ENCODE measurements at regions not wholly inside any gene's neighbourhood (a gene's known extent, or its start where the extent isn't known, plus 50 kb on each side); places are given as distances from the start of the nearest gene placed in this dataset.

DNA sequence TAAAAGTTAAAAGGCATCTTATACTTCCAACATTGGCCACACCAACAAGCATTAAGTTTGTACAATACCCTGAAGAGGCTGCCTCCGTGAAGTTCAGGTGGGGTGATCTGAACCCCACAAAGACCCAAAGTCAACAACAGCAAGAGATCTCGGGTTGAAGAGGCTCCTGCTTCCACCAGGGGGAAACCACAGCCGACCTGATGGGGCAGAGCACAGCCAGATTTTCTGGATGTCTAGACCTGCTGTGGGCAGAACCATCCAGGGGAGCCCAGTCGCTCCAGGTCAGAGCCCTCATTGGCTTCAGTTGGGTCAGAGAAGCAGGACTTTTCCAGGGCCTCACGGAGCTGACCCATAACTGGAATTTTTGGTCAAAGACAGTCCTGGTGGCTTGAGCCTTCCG is 66.5 kb upstream of the ACKR3 start:
- no peak overlapping the region for H3K4me2 ChIP-seq
- no peak overlapping the region for H3K27ac ChIP-seq
- 0 out of 2 replicates have a peak, but pooled peaks cover 4% of the 10 kb centered on the region for H3K4me1 ChIP-seq
- H3K4me3 ChIP-seq, result no peak overlapping the region
- no peaks in the 10 kb centered on the region for H3K27me3 ChIP-seq
- H3K36me3 ChIP-seq, result no peaks in the 10 kb centered on the region
- TF ChIP-seq Cebpa-rat (IDR thresholded peaks at IDR 0.05), result no peak
- no peak overlapping the region for H3K9ac ChIP-seq
- no peaks in the 10 kb centered on the region for H4K20me1 ChIP-seq
- peaks cover 6% of the 10 kb centered on the region for H3K9me3 ChIP-seq

GRCh38 chr2:236503583-236503982 is 66.0 kb upstream of the ACKR3 start:
- H3K4me2 ChIP-seq, result no peak overlapping the region
- no peaks in the 10 kb centered on the region for H3K27me3 ChIP-seq
- no peak overlapping the region for H3K27ac ChIP-seq
- no peak for TF ChIP-seq Cebpa-rat (IDR thresholded peaks at IDR 0.05)
- H4K20me1 ChIP-seq, result no peaks in the 10 kb centered on the region
- H3K9me3 ChIP-seq, result peaks cover 6% of the 10 kb centered on the region
- H3K4me1 ChIP-seq, result 0 out of 2 replicates have a peak, but pooled peaks cover 4% of the 10 kb centered on the region
- no peak overlapping the region for H3K4me3 ChIP-seq
- H3K9ac ChIP-seq, result no peak overlapping the region
- H3K36me3 ChIP-seq, result no peaks in the 10 kb centered on the region

DNA sequence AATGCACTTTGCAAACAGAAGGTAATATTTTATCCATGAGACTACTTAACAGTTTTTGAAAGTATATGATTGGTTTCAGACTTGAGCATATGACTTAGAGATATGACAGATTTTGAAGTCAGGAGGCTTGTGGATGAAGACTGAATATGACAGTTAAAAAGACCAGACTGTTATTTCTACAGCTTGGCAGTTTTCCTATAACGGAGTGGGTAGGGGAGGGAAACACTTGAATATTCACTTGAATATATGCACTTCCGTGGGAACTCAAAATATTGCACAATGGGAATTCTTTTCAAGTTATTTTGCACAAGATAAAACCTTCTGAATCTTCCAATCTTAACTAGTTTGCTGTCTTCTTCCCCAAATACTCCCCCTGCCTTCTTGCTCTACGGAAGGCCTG is 64.6 kb upstream of the ACKR3 start:
- TF ChIP-seq Cebpa-rat (IDR thresholded peaks at IDR 0.05), result no peak
- Histone ChIP-seq H3K4me2 (no peak overlapping the region), H3K4me1 (0 out of 2 replicates have a peak, but pooled peaks cover 4% of the 10 kb centered on the region), H3K27ac (no peak overlapping the region), H3K27me3 (no peaks in the 10 kb centered on the region), H3K4me3 (no peak overlapping the region), H4K20me1 (no peaks in the 10 kb centered on the region), H3K9ac (no peak overlapping the region), H3K9me3 (peaks cover 6% of the 10 kb centered on the region), H3K36me3 (no peaks in the 10 kb centered on the region)

DNA sequence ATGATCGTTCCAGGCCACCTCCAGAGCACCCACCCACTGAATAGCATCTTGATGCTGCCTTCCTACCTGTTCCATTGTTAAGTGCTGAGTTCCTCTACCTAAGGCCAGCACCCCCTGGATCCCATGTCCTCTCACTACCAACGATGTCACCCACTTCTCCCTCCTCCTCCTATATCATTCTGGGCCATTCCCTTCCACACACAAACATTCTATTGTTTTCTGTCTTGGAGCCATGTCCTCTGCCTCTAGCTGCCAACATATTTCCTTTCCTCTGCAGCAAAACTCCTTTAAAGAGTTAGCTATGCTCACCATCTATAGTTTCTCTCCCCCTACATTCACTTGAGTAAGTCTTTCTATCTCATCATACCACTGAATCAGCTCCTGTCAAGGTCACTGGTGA is 64.0 kb upstream of the ACKR3 start:
- H3K36me3 ChIP-seq, result no peaks in the 10 kb centered on the region
- H4K20me1 ChIP-seq, result no peaks in the 10 kb centered on the region
- H3K27me3 ChIP-seq, result no peaks in the 10 kb centered on the region
- TF ChIP-seq Cebpa-rat (IDR thresholded peaks at IDR 0.05), result no peak
- H3K9ac ChIP-seq, result no peak overlapping the region
- H3K4me3 ChIP-seq, result no peak overlapping the region
- H3K4me2 ChIP-seq, result no peak overlapping the region
- no peak overlapping the region for H3K27ac ChIP-seq
- H3K4me1 ChIP-seq, result 0 out of 2 replicates have a peak, but pooled peaks cover 4% of the 10 kb centered on the region
- peaks cover 6% of the 10 kb centered on the region for H3K9me3 ChIP-seq

DNA sequence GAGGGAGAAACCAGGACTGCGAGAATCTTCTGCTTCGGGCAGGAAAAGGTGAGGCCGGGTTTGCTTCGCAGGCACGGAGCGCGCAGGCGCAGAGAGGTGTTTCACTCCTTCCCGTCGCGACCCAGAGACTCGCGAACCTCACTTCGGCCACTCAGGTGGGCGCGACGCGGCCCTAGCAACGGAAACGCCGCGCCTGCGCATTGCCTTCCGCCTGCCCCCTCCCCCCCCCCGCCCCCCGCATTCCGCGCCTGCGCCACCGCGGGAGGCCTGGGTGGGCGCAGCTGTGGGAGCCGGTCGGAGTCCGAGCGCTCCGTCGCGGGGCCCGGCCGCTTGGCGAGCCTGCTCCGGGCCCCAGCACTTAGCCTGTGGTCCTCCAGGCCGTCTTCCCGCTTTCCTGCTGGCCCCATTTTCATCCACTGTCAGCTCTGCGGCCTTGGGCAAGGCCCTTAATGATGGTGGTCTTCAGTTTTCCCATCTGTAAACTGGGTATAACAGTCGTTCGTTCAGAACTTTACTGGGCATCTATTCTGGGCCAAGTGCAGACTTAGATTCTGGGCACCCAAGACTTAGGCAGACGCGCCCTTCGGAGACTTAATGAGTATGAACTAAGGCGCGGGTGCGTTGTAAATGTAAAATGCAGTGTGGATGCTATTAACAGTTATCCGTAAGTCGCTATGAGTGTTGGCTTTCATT is 62.1 kb upstream of the ACKR3 start:
- TF ChIP-seq Cebpa-rat (IDR thresholded peaks at IDR 0.05), result no peak
- Histone ChIP-seq H3K4me2 (no peak overlapping the region), H3K9ac (no peak overlapping the region), H3K27ac (no peak overlapping the region), H3K4me3 (no peak overlapping the region), H3K4me1 (peaks cover 6% of the 10 kb centered on the region; the same call in 1 of the 2 replicates), H3K36me3 (no peaks in the 10 kb centered on the region), H4K20me1 (no peaks in the 10 kb centered on the region), H3K9me3 (peaks cover 6% of the 10 kb centered on the region), H3K27me3 (no peaks in the 10 kb centered on the region)

- H4K20me1 ChIP-seq, result no peaks in the 10 kb centered on the region
- no peak for TF ChIP-seq Cebpa-rat (IDR thresholded peaks at IDR 0.05)
- no peak overlapping the region for H3K4me2 ChIP-seq
- no peaks in the 10 kb centered on the region for H3K27me3 ChIP-seq
- no peak overlapping the region for H3K27ac ChIP-seq
- H3K9ac ChIP-seq, result no peak overlapping the region
- H3K4me1 ChIP-seq, result peaks cover 13% of the 10 kb centered on the region
- H3K36me3 ChIP-seq, result no peaks in the 10 kb centered on the region
- no peak overlapping the region for H3K4me3 ChIP-seq
- H3K9me3 ChIP-seq, result peaks cover 6% of the 10 kb centered on the region
Observed at GRCh38 chr2:236508466-236508865, 61.2 kb upstream of the ACKR3 start.

- no peaks in the 10 kb centered on the region for H4K20me1 ChIP-seq
- no peak overlapping the region for H3K4me3 ChIP-seq
- H3K27me3 ChIP-seq, result no peaks in the 10 kb centered on the region
- no peak overlapping the region for H3K27ac ChIP-seq
- H3K36me3 ChIP-seq, result no peaks in the 10 kb centered on the region
- no peak overlapping the region for H3K9ac ChIP-seq
- H3K9me3 ChIP-seq, result no peaks in the 10 kb centered on the region
- H3K4me1 ChIP-seq, result peaks cover 12% of the 10 kb centered on the region
- no peak for TF ChIP-seq Cebpa-rat (IDR thresholded peaks at IDR 0.05)
- H3K4me2 ChIP-seq, result no peak overlapping the region
Observed at GRCh38 chr2:236510034-236510433, 59.6 kb upstream of the ACKR3 start.

DNA sequence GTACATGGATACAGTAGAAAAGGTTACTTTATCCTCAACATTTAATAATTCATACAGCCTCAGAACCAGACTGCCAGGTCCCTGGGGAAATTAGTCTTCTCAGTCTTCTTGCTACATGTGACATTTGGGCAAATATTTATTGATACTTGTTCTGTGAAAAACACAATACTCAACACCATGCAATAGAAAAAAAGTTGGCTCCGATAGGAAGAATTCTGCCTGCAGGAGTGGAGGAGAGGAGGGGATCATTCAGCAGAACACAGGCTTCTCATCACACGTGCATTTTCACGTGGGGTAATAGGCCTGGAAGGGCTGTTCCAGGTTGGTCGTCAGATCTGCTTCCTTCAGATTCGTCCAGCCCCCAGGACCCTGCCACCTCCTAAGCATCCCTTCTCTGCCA is 58.4 kb upstream of the ACKR3 start:
- TF ChIP-seq Cebpa-rat (IDR thresholded peaks at IDR 0.05), result no peak
- no peaks in the 10 kb centered on the region for H3K36me3 ChIP-seq
- H3K4me3 ChIP-seq, result no peak overlapping the region
- no peaks in the 10 kb centered on the region for H3K27me3 ChIP-seq
- H3K9ac ChIP-seq, result no peak overlapping the region
- H4K20me1 ChIP-seq, result no peaks in the 10 kb centered on the region
- H3K9me3 ChIP-seq, result no peaks in the 10 kb centered on the region
- H3K27ac ChIP-seq, result no peak overlapping the region
- peaks cover 12% of the 10 kb centered on the region for H3K4me1 ChIP-seq
- no peak overlapping the region for H3K4me2 ChIP-seq

GRCh38 chr2:236512267-236512666 is 57.4 kb upstream of the ACKR3 start:
- TF ChIP-seq Cebpa-rat (IDR thresholded peaks at IDR 0.05), result no peak
- Histone ChIP-seq H3K36me3 (no peaks in the 10 kb centered on the region), H3K4me2 (peak overlapping the region; percentile 42; the same call in 1 of the 2 replicates), H3K9me3 (no peaks in the 10 kb centered on the region), H3K4me3 (no peak overlapping the region), H3K9ac (no peak overlapping the region), H3K27me3 (no peaks in the 10 kb centered on the region), H3K4me1 (peaks cover 13% of the 10 kb centered on the region), H3K27ac (no peak overlapping the region), H4K20me1 (no peaks in the 10 kb centered on the region)

DNA sequence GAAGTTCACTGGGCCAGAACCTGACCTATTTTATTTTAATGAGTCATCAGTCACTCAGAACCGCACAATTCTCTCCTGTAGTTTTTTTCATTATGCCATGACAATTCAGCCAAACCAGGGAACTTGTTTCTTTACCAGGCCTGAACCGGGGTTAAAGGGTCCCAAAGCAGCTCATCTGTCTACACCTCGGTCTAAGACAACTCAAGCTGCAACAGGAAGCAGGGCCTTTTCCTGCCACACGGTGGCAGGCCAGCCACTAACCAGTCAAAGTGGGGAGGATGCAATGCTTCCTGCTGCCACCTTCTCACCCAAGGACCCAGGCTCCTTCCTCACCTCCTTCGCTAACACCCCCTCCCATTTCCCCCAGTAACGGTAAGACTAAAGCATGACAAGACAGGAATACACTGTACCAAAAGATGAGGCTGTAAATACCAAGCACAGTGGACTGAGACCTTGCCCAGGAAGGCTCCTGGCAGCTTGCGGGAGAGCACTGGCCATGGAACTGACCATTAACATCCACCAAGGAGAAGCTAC is 56.7 kb upstream of the ACKR3 start:
- Histone ChIP-seq H3K9ac (no peak overlapping the region), H3K4me2 (peak overlapping the region; percentile 42), H4K20me1 (no peaks in the 10 kb centered on the region), H3K9me3 (no peaks in the 10 kb centered on the region), H3K36me3 (no peaks in the 10 kb centered on the region), H3K4me1 (peaks cover 20% of the 10 kb centered on the region), H3K4me3 (no peak overlapping the region), H3K27me3 (no peaks in the 10 kb centered on the region), H3K27ac (no peak overlapping the region)
- no peak for TF ChIP-seq Cebpa-rat (IDR thresholded peaks at IDR 0.05)

Data from BLaER1 (cell line).